HL-60 (cell line): ENCODE measurements at regions not wholly inside any gene's neighbourhood (a gene's known extent, or its start where the extent isn't known, plus 50 kb on each side); places are given as distances from the start of the nearest gene placed in this dataset.

Experiments used
- DNase-seq, 2 experiments: peaks; one replicate each; pipeline ENCODE4 v3.0.0-alpha.2; 2010 to 2020; ENCODE audit warnings: low read depth in 1 of 2, low spot score in 1 of 2
- H3K27ac ChIP-seq: fragments of 250-450 bp; sonication (Bioruptor Pico); replicated peaks from 2 replicates; pipeline ENCODE4 v1.5.1; 2020; ENCODE audit warnings: mild to moderate bottlenecking, moderate library complexity
- H3K27me3 ChIP-seq: fragments of 250-450 bp; sonication (Bioruptor Pico); 2 replicates; pipeline ENCODE4 v1.5.1; 2021; ENCODE audit warnings: mild to moderate bottlenecking, moderate library complexity; ENCODE audit not compliant: insufficient read depth, poor library complexity, severe bottlenecking
- H3K4me3 ChIP-seq: replicated peaks from 2 replicates; pipeline ENCODE4 v1.5.1; 2011; ENCODE audit warnings: mild to moderate bottlenecking, control low read depth, low read length; ENCODE audit not compliant: insufficient read depth
- CTCF ChIP-seq: IDR thresholded peaks from one replicate; pipeline ENCODE4 v1.5.1; 2011; ENCODE audit warnings: low read length, control low read depth, inconsistent platforms; ENCODE audit not compliant: insufficient read depth
- GABPA ChIP-seq: IDR thresholded peaks from 2 replicates; pipeline ENCODE4 v1.6.1; 2012; ENCODE audit warnings: low read depth
- POLR2AphosphoS5 ChIP-seq: IDR thresholded peaks from 2 replicates; pipeline ENCODE4 v1.6.1; 2012; ENCODE audit warnings: low read depth
- REST ChIP-seq: IDR thresholded peaks from 2 replicates; pipeline ENCODE4 v1.6.1; 2012; ENCODE audit warnings: low read depth; ENCODE audit not compliant: insufficient replicate concordance
- SPI1 ChIP-seq: IDR thresholded peaks from 2 replicates; pipeline ENCODE4 v1.6.1; 2012; ENCODE audit warnings: low read depth, mild to moderate bottlenecking, borderline replicate concordance

DNA sequence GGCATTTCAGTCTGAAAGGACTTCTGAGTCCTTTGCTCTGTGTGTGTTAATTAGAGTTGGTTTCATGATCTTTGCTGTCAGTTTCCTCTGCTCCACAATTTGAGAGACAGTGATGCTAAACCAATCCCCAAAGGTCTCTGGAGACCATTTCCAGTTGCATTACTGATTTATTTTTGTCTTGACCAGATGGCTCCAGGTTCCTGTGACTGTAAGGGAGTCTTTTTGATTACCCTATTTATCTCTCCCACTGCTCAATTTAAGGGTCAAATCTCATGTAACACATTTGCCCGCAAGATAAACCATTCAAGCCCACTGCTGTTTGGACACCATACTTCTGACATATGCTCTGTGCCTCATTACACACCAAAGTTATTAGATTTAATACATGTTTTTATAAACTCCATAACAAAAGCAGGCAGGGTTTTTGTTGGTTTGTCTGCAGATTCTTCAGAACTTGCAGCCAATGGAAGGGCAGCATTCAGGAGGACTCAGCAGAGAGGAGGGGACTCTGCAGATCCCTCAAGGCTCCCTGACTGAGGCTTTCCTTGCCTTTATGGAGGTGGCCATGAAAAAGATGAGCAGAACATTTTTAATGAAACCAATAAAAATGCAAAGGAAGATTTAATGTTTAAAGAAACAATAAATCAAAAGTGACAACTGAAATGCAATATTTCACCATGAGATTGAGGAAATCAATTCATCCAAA lies 889.3 kb upstream of the CELF4 start:
- DNase-seq = no peak
- Histone ChIP-seq H3K4me3 (no peak overlapping the region), H3K27ac (no peak overlapping the region), H3K27me3 (no peaks in the 10 kb centered on the region)
- no peak for TF ChIP-seq SPI1
- TF ChIP-seq POLR2AphosphoS5 = no peak
- TF ChIP-seq REST = no peak
- TF ChIP-seq GABPA = no peak

DNA sequence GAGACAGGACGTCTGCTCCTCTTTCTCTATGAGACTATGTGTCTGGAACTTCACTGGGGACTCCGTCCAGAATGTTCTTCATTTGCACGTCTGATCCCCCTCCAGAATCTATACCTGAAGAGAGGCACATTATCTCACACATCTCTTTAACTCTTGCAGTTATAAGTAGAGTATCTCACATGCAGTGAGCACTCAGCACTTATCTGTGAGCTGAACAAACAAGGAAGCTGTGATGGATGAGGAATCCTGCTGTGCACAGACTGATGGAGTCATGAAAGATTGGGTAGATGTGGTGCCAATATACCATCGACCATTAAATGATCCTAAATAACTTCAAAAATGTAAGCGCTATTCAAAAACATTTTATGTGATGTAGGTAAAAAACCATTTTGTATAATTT lies 888.3 kb upstream of the CELF4 start:
- no peak overlapping the region for H3K4me3 ChIP-seq
- H3K27ac ChIP-seq = no peak overlapping the region
- no peak for DNase-seq
- H3K27me3 ChIP-seq = no peaks in the 10 kb centered on the region
- no peak for TF ChIP-seq CTCF
- no peak for TF ChIP-seq SPI1
- no peak for TF ChIP-seq POLR2AphosphoS5
- TF ChIP-seq GABPA = no peak
- no peak for TF ChIP-seq REST

GRCh38 chr18:38450876-38451275 lies 885.3 kb upstream of the CELF4 start:
- H3K27me3 ChIP-seq = no peaks in the 10 kb centered on the region
- DNase-seq = no peak
- TF ChIP-seq GABPA = no peak
- no peak for TF ChIP-seq POLR2AphosphoS5
- no peak for TF ChIP-seq SPI1
- TF ChIP-seq REST = no peak
- no peak for TF ChIP-seq CTCF

More at GRCh38 chr18:38450876-38451275, 885.3 kb upstream of the CELF4 start:
- H3K27ac ChIP-seq = no peak overlapping the region
- H3K4me3 ChIP-seq = no peak overlapping the region
